A673 (cell line): ENCODE measurements at regions not wholly inside any gene's neighbourhood (a gene's known extent, or its start where the extent isn't known, plus 50 kb on each side); places are given as distances from the start of the nearest gene placed in this dataset.

Source experiments
- BruUV-seq: library from RNA; stranded (reverse); fragments of 400-500 nt; replicated peaks from 2 replicates; lab custom pipeline; 2021; lab: Mats Ljungman, UMichigan
- CTCF ChIA-PET: fragments of 300-600 bp; sonication (Branson Sonifier 250); formaldehyde crosslinking; loops from one replicate; lab custom pipeline; 2022; ENCODE audit warnings: antibody characterized with exemption; lab: Charles Lee
- POLR2A ChIA-PET: fragments of 300-600 bp; sonication (Branson Sonifier 250); formaldehyde crosslinking; loops from one replicate; lab custom pipeline; 2022; ENCODE audit warnings: antibody characterized with exemption; ENCODE audit not compliant: low non-redundant PET; lab: Charles Lee
- DNase-seq: peaks from one replicate; pipeline ENCODE4 v3.0.0-alpha.2; 2015; ENCODE audit warnings: low spot score
- H3K27ac ChIP-seq: fragments of 200-600 bp; sonication (generic); 2 replicates; pipeline ENCODE4 v1.5.1; 2016; ENCODE audit warnings: mixed run types, low read depth, mild to moderate bottlenecking, mixed read lengths, antibody characterized with exemption, low read length; ENCODE audit not compliant: poor library complexity, severe bottlenecking
- H3K27me3 ChIP-seq: fragments of 200-600 bp; sonication (generic); replicated peaks from 2 replicates; pipeline ENCODE4 v1.6.1; 2017; ENCODE audit warnings: mixed run types, low read depth, mild to moderate bottlenecking, mixed read lengths, antibody characterized with exemption, low read length; ENCODE audit not compliant: insufficient read depth, poor library complexity
- H3K36me3 ChIP-seq: fragments of 200-600 bp; sonication (generic); 2 replicates; pipeline ENCODE4 v1.6.1; 2016; ENCODE audit warnings: mixed run types, mild to moderate bottlenecking, mixed read lengths, antibody characterized with exemption, low read length; ENCODE audit not compliant: insufficient read depth, poor library complexity, severe bottlenecking
- H3K4me1 ChIP-seq: fragments of 200-600 bp; sonication (generic); 2 replicates; pipeline ENCODE4 v1.6.1; 2017; ENCODE audit warnings: mixed run types, mild to moderate bottlenecking, mixed read lengths, antibody characterized with exemption, low read length; ENCODE audit not compliant: insufficient read depth, poor library complexity, severe bottlenecking
- H3K4me3 ChIP-seq: fragments of 200-600 bp; sonication (generic); 2 replicates; pipeline ENCODE4 v1.5.1; 2016; ENCODE audit warnings: low read depth, mixed run types, mild to moderate bottlenecking, mixed read lengths, low read length; ENCODE audit not compliant: poor library complexity, severe bottlenecking
- H3K9me3 ChIP-seq: fragments of 200-600 bp; sonication (generic); 2 replicates; pipeline ENCODE4 v1.6.1; 2016; ENCODE audit warnings: mixed run types, low read depth, mild to moderate bottlenecking, mixed read lengths, antibody characterized with exemption, low read length; ENCODE audit not compliant: poor library complexity, severe bottlenecking
- EZH2 ChIP-seq: fragments of 200-600 bp; sonication (generic); IDR thresholded peaks from 2 replicates; pipeline ENCODE4 v1.6.1; 2017; ENCODE audit warnings: borderline replicate concordance, low read depth, mild to moderate bottlenecking, mixed read lengths, antibody characterized with exemption, low read length; ENCODE audit not compliant: poor library complexity, severe bottlenecking
- intact Hi-C: fragments of 100-400 bp; cut with micrococcal nuclease; formaldehyde crosslinking; loops from one replicate; pipeline ENCODE4 v1.10.0; 2022; ENCODE audit not compliant: unreplicated experiment
- TF ChIP-seq, protein P1 (sequence below): fragments of 300-800, 200-600 bp; sonication (generic); conservative IDR thresholded peaks from 2 replicates; pipeline ENCODE4 v1.5.1; 2017; ENCODE audit warnings: low read depth, mild to moderate bottlenecking, antibody characterized with exemption, low read length, moderate library complexity, mixed read lengths

GRCh38 chr1:208413006-208413405 lies 168.8 kb upstream of the PLXNA2 start:
- ChIA-PET CTCF (no interaction called here), POLR2A (no interaction called here)
- TF ChIP-seq, protein P1, sequence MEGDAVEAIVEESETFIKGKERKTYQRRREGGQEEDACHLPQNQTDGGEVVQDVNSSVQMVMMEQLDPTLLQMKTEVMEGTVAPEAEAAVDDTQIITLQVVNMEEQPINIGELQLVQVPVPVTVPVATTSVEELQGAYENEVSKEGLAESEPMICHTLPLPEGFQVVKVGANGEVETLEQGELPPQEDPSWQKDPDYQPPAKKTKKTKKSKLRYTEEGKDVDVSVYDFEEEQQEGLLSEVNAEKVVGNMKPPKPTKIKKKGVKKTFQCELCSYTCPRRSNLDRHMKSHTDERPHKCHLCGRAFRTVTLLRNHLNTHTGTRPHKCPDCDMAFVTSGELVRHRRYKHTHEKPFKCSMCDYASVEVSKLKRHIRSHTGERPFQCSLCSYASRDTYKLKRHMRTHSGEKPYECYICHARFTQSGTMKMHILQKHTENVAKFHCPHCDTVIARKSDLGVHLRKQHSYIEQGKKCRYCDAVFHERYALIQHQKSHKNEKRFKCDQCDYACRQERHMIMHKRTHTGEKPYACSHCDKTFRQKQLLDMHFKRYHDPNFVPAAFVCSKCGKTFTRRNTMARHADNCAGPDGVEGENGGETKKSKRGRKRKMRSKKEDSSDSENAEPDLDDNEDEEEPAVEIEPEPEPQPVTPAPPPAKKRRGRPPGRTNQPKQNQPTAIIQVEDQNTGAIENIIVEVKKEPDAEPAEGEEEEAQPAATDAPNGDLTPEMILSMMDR = no peak
- TF ChIP-seq EZH2 = no peak
- BruUV-seq = no TSS peak
- Histone ChIP-seq H3K36me3 (no peaks in the 10 kb centered on the region), H3K27me3 (peaks cover 9% of the 10 kb centered on the region), H3K4me3 (no peak overlapping the region), H3K9me3 (no peaks in the 10 kb centered on the region), H3K4me1 (no peaks in the 10 kb centered on the region), H3K27ac (no peak overlapping the region)
- intact Hi-C loops = no loop called here
- no peak for DNase-seq

GRCh38 chr1:208418667-208419066 lies 174.5 kb upstream of the PLXNA2 start:
- intact Hi-C loops = no loop called here
- Histone ChIP-seq H3K9me3 (no peaks in the 10 kb centered on the region), H3K4me1 (no peaks in the 10 kb centered on the region), H3K4me3 (no peak overlapping the region), H3K36me3 (no peaks in the 10 kb centered on the region), H3K27ac (no peak overlapping the region), H3K27me3 (peaks cover 7% of the 10 kb centered on the region)
- CTCF ChIA-PET = no interaction called here
- no TSS peak for BruUV-seq
- TF ChIP-seq, protein P1 = no peak
- TF ChIP-seq EZH2 = no peak
- DNase-seq = no peak
- POLR2A ChIA-PET = no interaction called here

DNA sequence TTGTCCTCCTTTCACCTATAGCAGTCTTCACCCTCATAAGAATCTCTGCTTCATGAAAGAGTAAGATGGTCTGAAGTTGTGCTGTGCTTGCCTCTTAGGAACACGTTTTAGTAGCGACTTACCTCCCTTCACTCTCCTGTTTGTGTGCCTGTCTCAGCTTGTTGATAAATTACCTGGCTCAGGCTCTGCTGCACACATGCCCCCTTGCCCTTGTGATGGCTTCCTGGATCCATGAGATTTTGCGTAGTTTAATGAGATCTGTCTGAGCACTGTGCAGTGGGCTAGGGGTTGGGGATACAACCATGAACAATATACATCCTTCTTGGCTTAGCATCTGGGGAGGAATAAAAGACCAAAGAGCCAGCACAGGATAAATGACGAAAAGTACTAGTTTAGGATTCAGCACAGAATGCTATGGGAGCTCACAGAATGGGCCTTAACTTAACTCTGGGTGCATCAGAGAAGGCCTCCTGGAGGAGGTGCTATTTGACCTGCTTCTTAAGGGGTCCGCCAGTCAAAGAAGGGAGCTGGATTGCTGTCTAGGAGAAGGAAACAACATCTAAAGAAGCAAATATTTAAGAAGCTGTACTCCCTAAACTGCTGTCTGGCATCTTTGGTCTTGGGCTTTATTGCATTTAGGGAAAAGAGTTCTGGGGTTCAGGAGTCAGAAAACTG lies 175.7 kb upstream of the PLXNA2 start:
- Histone ChIP-seq H3K27ac (no peak overlapping the region), H3K27me3 (peaks cover 5% of the 10 kb centered on the region), H3K4me1 (no peaks in the 10 kb centered on the region), H3K4me3 (no peak overlapping the region), H3K9me3 (no peaks in the 10 kb centered on the region), H3K36me3 (no peaks in the 10 kb centered on the region)
- no TSS peak for BruUV-seq
- TF ChIP-seq, protein P1 = no peak
- TF ChIP-seq EZH2 = no peak
- ChIA-PET CTCF (no interaction called here), POLR2A (no interaction called here)
- intact Hi-C loops = no loop called here
- no peak for DNase-seq
